Spinal cord (tissue), 9 donors: ENCODE measurements at regions not wholly inside any gene's neighbourhood (a gene's known extent, or its start where the extent isn't known, plus 50 kb on each side); places are given as distances from the start of the nearest gene placed in this dataset.

Experiments
- DNase-seq, 6 donors: peaks; one replicate each; pipeline versions ENCODE4 v3.0.0 to v3.0.0-alpha.2; 2013 to 2015; ENCODE audit warnings: low spot score in 6 of 6, low read depth in 4 of 6
- H3K27ac ChIP-seq: one replicate; pipeline ENCODE4 v1.5.1; 2013; ENCODE audit warnings: low read depth, low read length, control low read depth
- H3K27me3 ChIP-seq: one replicate; pipeline ENCODE4 v1.6.1; 2013; ENCODE audit warnings: low read length; ENCODE audit not compliant: control insufficient read depth, insufficient read depth
- H3K36me3 ChIP-seq: one replicate; pipeline ENCODE4 v1.6.1; 2013; ENCODE audit warnings: low read length; ENCODE audit not compliant: control insufficient read depth, insufficient read depth
- H3K4me1 ChIP-seq: one replicate; pipeline ENCODE4 v1.6.1; 2013; ENCODE audit warnings: low read length; ENCODE audit not compliant: control insufficient read depth, insufficient read depth
- H3K4me3 ChIP-seq: one replicate; pipeline ENCODE4 v1.5.1; 2013; ENCODE audit warnings: low read depth, low read length, control low read depth
- H3K9me3 ChIP-seq: one replicate; pipeline ENCODE4 v1.6.1; 2013; ENCODE audit warnings: low read length; ENCODE audit not compliant: control insufficient read depth, insufficient read depth
- whole genome bisulfite sequencing: methylation state at CpG from one replicate; pipeline ENCODE4 v1.1.5; 2013; ENCODE audit warnings: missing lambda C conversion rate; ENCODE audit not compliant: insufficient coverage; 5-methylcytosine and 5-hydroxymethylcytosine counted together
- donor health status: healthy.

GRCh38 chr9:118455788-118456187, 751.6 kb downstream of the TLR4 start:
- H3K4me1 ChIP-seq = no peaks in the 10 kb centered on the region
- no peaks in the 10 kb centered on the region for H3K27me3 ChIP-seq
- H3K27ac ChIP-seq = no peak overlapping the region
- WGBS = no CpG with 5 or more reads among the region's 2 CpGs
- peak in 4 of 6 donors; percentile 51 to 79 (median 65) for DNase-seq
- H3K9me3 ChIP-seq = no peaks in the 10 kb centered on the region
- no peaks in the 10 kb centered on the region for H3K36me3 ChIP-seq
- no peak overlapping the region for H3K4me3 ChIP-seq

DNA sequence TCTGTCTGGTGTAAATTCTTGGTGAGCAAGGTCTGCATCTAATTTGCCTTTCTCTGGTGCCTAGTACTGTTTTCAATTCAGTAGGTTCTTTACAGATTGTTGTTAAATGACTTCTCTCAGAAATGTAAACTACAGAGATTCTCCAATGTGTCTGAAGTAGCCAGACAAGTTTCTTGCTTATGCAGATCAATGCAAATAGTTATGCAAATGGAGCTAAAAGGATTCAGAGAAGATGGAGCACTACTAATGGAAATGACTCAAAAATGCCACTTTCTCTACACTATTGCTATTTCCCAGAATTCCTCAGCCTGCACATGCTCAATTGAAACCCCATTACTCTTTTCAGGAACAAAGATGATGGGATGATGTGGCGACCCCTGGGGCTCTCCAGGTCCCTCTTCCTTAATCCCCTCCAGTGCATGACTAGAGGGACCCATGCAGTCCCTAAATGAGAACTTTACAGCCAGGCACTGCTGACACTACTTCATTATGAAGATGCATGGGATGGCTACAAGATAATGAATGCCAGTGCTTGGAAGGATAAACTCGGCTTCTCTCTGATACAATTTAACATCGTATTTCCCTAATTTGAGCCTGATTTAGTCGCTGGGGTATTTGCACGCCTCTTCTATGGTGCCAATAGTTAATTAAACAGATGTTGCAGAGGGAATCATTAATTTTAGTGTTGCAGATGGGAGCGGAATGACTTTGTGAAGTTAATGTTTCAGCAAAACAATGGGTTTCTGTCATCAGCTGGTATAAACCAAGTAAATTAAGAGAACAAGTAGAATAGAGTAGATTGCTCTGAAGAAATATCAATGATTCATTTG, 753.2 kb downstream of the TLR4 start:
- no peaks in the 10 kb centered on the region for H3K4me1 ChIP-seq
- no peaks in the 10 kb centered on the region for H3K27me3 ChIP-seq
- 63% methylated on average over 2 of the region's 6 CpGs for WGBS
- H3K27ac ChIP-seq = no peak overlapping the region
- no peak overlapping the region for H3K4me3 ChIP-seq
- H3K9me3 ChIP-seq = no peaks in the 10 kb centered on the region
- peak in 3 of 6 donors; percentile 30 to 94 (median 44) for DNase-seq
- no peaks in the 10 kb centered on the region for H3K36me3 ChIP-seq

DNA sequence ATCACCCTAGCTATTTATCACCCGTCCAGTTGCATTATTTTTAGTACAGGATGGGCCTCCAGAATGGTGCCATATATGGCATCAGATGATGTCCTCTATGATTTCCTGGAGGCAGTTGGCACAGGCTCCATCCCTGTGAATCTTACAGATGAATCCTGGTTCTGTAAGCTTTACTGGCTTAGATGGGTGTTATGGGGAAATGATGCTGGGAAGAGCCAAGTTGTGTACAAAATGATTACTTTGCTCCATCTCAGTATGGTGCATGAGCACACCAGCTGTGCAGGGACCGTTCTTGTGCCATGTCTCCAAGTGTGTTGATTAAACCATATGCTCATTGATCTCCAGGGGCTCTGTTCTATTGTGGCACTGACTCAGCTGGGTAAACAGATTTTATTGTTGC, 755.7 kb downstream of the TLR4 start:
- Histone ChIP-seq H3K27ac (no peak overlapping the region), H3K36me3 (no peaks in the 10 kb centered on the region), H3K4me3 (no peak overlapping the region), H3K27me3 (no peaks in the 10 kb centered on the region), H3K4me1 (no peaks in the 10 kb centered on the region), H3K9me3 (no peaks in the 10 kb centered on the region)
- peak in 3 of 6 donors; percentile 44 to 92 (median 62) for DNase-seq
- 14% methylated on average over 1 of the region's 2 CpGs for WGBS

DNA sequence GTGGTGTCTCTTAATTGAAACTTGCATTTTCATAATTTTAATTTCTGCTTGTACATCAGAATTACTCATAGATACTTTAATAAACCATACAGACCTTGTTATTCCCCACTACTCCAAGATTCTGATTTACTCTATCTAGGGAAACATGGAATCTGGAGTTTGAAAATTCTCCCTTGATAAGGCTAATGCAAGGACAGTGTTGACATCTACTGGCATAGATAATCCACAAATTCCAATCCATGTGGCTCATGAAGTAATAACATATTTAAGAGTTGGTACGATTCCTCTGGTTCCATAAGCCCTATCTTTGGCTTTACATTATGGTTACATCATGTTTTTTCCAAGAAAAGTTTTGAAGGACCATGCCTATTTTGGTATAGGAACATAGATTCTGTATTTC, 759.2 kb downstream of the TLR4 start:
- Histone ChIP-seq H3K4me1 (no peaks in the 10 kb centered on the region), H3K36me3 (no peaks in the 10 kb centered on the region), H3K27me3 (no peaks in the 10 kb centered on the region), H3K27ac (no peak overlapping the region), H3K9me3 (no peaks in the 10 kb centered on the region), H3K4me3 (no peak overlapping the region)
- whole genome bisulfite sequencing = no CpG with 5 or more reads among the region's 1 CpG
- DNase-seq = no peak

DNA sequence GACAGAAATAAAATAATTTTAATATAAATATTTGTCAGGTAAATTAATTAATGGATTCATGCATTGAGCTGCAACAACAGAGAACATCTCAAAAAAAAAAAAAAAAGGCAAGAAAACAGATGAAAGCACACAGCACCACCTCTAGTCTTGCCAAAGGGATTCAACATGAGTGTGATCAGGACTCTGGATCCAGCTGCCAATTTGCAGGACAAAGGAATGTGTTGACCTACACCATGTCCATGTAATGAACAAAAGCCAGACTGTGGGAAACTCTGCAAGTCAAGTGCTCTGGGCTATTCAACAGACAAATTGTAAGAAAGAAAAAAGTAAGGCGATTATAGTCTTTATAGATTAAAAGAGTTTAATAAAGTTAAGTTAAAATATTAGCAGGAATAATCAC, 769.3 kb downstream of the TLR4 start:
- Histone ChIP-seq H3K4me1 (no peaks in the 10 kb centered on the region), H3K9me3 (no peaks in the 10 kb centered on the region), H3K27me3 (no peaks in the 10 kb centered on the region), H3K27ac (no peak overlapping the region), H3K36me3 (no peaks in the 10 kb centered on the region), H3K4me3 (no peak overlapping the region)
- WGBS = no CpG with 5 or more reads among the region's 1 CpG
- peak in 2 of 6 donors; percentile 36 to 46 for DNase-seq

DNA sequence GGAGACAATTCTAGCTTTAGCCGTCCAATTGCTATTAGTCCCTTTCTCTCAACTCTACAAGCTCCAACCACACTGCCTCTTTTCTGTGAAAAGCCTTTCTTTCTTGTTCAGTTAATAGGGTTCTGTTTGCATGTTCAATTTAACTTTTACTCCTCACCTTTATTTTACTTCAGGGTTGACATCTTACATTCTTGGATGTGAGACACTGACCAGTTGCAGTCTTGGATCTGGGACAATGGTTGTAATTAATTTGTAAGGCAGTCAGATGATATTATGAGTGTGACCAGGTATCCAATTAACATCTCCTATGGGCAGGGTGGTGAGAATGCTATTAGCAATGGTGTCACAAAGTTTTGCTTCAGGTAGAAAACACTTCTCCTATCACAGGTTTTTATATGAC, 774.5 kb downstream of the TLR4 start:
- no CpG with 5 or more reads among the region's 1 CpG for WGBS
- no peaks in the 10 kb centered on the region for H3K27me3 ChIP-seq
- H3K4me3 ChIP-seq = no peak overlapping the region
- no peak overlapping the region for H3K27ac ChIP-seq
- no peak for DNase-seq
- H3K9me3 ChIP-seq = peaks cover 4% of the 10 kb centered on the region
- no peaks in the 10 kb centered on the region for H3K4me1 ChIP-seq
- no peaks in the 10 kb centered on the region for H3K36me3 ChIP-seq

DNA sequence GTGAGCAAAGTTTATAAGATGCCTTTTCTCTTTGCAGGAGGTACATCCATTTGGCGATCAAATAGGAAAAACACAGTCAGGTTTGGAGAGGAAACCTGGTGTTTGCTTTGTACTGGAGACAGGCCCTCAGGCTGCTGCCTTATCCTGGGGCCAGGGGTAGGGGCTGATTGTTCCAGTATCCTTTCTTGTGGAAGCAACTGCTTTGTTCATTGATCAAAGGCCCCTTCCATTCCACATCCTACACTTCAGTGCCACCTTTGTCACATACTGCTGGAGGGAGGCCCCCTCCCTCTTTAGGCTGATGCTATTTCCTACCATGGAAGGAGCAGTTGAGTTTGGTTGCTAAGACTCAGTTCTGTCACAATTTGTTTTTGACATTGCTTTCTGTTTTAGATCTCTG, 778.1 kb downstream of the TLR4 start:
- peak in 1 of 6 donors; percentile 2 for DNase-seq
- H3K9me3 ChIP-seq = peaks cover 4% of the 10 kb centered on the region
- no peak overlapping the region for H3K27ac ChIP-seq
- H3K27me3 ChIP-seq = no peaks in the 10 kb centered on the region
- no peaks in the 10 kb centered on the region for H3K4me1 ChIP-seq
- H3K36me3 ChIP-seq = no peaks in the 10 kb centered on the region
- no peak overlapping the region for H3K4me3 ChIP-seq
- WGBS = no CpG with 5 or more reads among the region's 1 CpG

GRCh38 chr9:118483677-118484076, 779.5 kb downstream of the TLR4 start:
- DNase-seq = no peak
- H3K36me3 ChIP-seq = no peaks in the 10 kb centered on the region
- H3K27me3 ChIP-seq = no peaks in the 10 kb centered on the region
- H3K27ac ChIP-seq = no peak overlapping the region
- H3K4me1 ChIP-seq = no peaks in the 10 kb centered on the region
- peaks cover 4% of the 10 kb centered on the region for H3K9me3 ChIP-seq
- no peak overlapping the region for H3K4me3 ChIP-seq
- WGBS = no CpG with 5 or more reads among the region's 2 CpGs

DNA sequence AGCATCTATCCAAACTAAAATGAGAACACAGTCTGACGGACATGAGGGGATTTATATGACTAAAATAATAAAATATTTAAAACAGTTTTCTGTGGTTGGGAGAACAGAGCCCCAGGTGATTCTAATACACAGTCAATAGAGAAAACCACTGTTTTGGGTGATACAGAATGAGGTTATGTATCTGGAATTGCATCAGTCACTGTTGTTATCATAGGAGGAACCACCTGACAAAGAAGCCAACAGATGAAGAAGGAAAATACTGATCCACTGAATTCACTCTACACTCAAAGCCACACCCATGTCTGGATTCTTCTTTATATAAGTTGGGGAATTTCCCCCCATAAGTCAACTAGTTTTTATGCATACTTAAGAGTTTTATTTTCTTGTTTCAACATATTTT, 799.0 kb downstream of the TLR4 start:
- Histone ChIP-seq H3K4me3 (no peak overlapping the region), H3K27ac (no peak overlapping the region), H3K27me3 (no peaks in the 10 kb centered on the region), H3K4me1 (no peaks in the 10 kb centered on the region), H3K36me3 (no peaks in the 10 kb centered on the region), H3K9me3 (no peaks in the 10 kb centered on the region)
- no peak for DNase-seq
- no CpG with 5 or more reads among the region's 1 CpG for WGBS

DNA sequence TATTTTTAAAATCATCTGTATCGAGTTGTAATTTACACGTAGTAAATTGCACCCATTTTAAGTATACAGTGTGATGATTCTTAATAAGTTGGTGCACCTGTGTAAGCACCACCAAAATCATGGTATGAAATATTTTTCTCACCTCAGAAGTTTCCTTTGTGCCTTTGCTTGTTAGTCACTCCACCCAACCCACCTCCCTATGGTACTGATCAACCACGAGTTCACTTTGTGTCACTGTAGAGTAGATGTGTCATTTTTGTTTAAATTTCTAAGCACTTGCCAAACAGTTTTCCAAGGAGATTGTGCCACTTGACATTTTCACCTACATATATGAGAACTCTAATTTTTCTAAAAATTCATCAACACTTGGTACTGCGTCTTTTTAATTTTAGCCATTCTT, 806.5 kb downstream of the TLR4 start:
- no peaks in the 10 kb centered on the region for H3K36me3 ChIP-seq
- no peaks in the 10 kb centered on the region for H3K9me3 ChIP-seq
- no CpG with 5 or more reads among the region's 4 CpGs for WGBS
- DNase-seq = no peak
- no peak overlapping the region for H3K27ac ChIP-seq
- H3K27me3 ChIP-seq = no peaks in the 10 kb centered on the region
- H3K4me3 ChIP-seq = no peak overlapping the region
- H3K4me1 ChIP-seq = no peaks in the 10 kb centered on the region
